ENCODE measurements at regions not wholly inside any gene's neighbourhood (a gene's known extent, or its start where the extent isn't known, plus 50 kb on each side); places are given as distances from the start of the nearest gene placed in this dataset.

GRCh38 chr1:229141689-229142377 is 129.1 kb upstream of the RAB4A start:
- no peaks in the 10 kb centered on the region for H3K36me3 ChIP-seq
- H3K4me3 ChIP-seq = no peak overlapping the region
- peaks cover 0 to 5% of the 10 kb centered on the region in 2 donors for H3K27me3 ChIP-seq
- peaks cover 0 to 14% (median 11%) of the 10 kb centered on the region in 4 donors for H3K4me1 ChIP-seq
- intact Hi-C loops (cut with DNase I; ENCODE audit: low total_unique reads) = no loop called here
- no peak overlapping the region for H3K27ac ChIP-seq
- no peaks in the 10 kb centered on the region for H3K9me3 ChIP-seq
- DNase-seq = no peak
- TF ChIP-seq CTCF (IDR thresholded peaks at IDR 0.05) = no peak

GRCh38 chr1:229142471-229142870 is 128.4 kb upstream of the RAB4A start:
- Histone ChIP-seq H3K4me3 (no peak overlapping the region), H3K27me3 (peaks cover 0 to 5% of the 10 kb centered on the region in 2 donors), H3K9me3 (no peaks in the 10 kb centered on the region), H3K4me1 (peaks cover 0 to 14% (median 8%) of the 10 kb centered on the region in 4 donors), H3K27ac (no peak overlapping the region), H3K36me3 (no peaks in the 10 kb centered on the region)
- no peak for DNase-seq
- no peak for TF ChIP-seq CTCF (IDR thresholded peaks at IDR 0.05)
- intact Hi-C loops (cut with DNase I; ENCODE audit: low total_unique reads) = no loop called here

- Histone ChIP-seq H3K27me3 (peaks cover 0 to 5% of the 10 kb centered on the region in 2 donors), H3K4me1 (peaks cover 0 to 6% (median 2%) of the 10 kb centered on the region in 4 donors), H3K36me3 (no peaks in the 10 kb centered on the region), H3K27ac (no peak overlapping the region), H3K9me3 (no peaks in the 10 kb centered on the region), H3K4me3 (no peak overlapping the region)
- TF ChIP-seq CTCF (IDR thresholded peaks at IDR 0.05) = no peak
- intact Hi-C loops (cut with DNase I; ENCODE audit: low total_unique reads) = no loop called here
- no peak for DNase-seq
Measured at GRCh38 chr1:229146647-229147046, 124.3 kb upstream of the RAB4A start.

- H3K4me3 ChIP-seq = no peak overlapping the region
Measured at GRCh38 chr1:229147072-229147471, 123.8 kb upstream of the RAB4A start.

GRCh38 chr1:229148041-229148671 is 122.8 kb upstream of the RAB4A start:
- Histone ChIP-seq H3K4me1 (peaks cover 0 to 6% (median 2%) of the 10 kb centered on the region in 4 donors), H3K9me3 (peaks cover 0 to 4% (median 1%) of the 10 kb centered on the region in 3 donors), H3K36me3 (no peaks in the 10 kb centered on the region), H3K4me3 (no peak overlapping the region), H3K27ac (no peak overlapping the region), H3K27me3 (peaks cover 0 to 5% of the 10 kb centered on the region in 2 donors)
- intact Hi-C loops (cut with DNase I; ENCODE audit: low total_unique reads) = no loop called here
- TF ChIP-seq CTCF (IDR thresholded peaks at IDR 0.05) = no peak
- DNase-seq = no peak

More at GRCh38 chr1:229147072-229147471, 123.8 kb upstream of the RAB4A start:
- Histone ChIP-seq H3K27ac (no peak overlapping the region), H3K36me3 (no peaks in the 10 kb centered on the region), H3K9me3 (no peaks in the 10 kb centered on the region), H3K4me1 (peaks cover 0 to 6% (median 2%) of the 10 kb centered on the region in 4 donors), H3K27me3 (peaks cover 0 to 5% of the 10 kb centered on the region in 2 donors)
- TF ChIP-seq CTCF (IDR thresholded peaks at IDR 0.05) = no peak
- intact Hi-C loops (cut with DNase I; ENCODE audit: low total_unique reads) = no loop called here
- no peak for DNase-seq

Data from tibial artery (tissue), 4 donors.